Astrocyte (in vitro differentiated cells and primary cell): ENCODE measurements at regions not wholly inside any gene's neighbourhood (a gene's known extent, or its start where the extent isn't known, plus 50 kb on each side); places are given as distances from the start of the nearest gene placed in this dataset.

Experiments used
- EZH2 ChIP-seq: IDR thresholded peaks from 2 replicates; pipeline ENCODE4 v1.6.1; 2012; ENCODE audit warnings: mild to moderate bottlenecking, low read length, inconsistent platforms; ENCODE audit not compliant: insufficient read depth
- TF ChIP-seq, protein P1 (sequence below): IDR thresholded peaks from 2 replicates; pipeline ENCODE4 v1.5.1; 2011; ENCODE audit warnings: low read depth, mild to moderate bottlenecking, inconsistent platforms, low read length, moderate library complexity; ENCODE audit not compliant: insufficient read depth

GRCh38 chr3:135454890-135455289 lies 510.6 kb upstream of the PPP2R3A start:
- TF ChIP-seq EZH2 = no peak
- TF ChIP-seq, protein P1, sequence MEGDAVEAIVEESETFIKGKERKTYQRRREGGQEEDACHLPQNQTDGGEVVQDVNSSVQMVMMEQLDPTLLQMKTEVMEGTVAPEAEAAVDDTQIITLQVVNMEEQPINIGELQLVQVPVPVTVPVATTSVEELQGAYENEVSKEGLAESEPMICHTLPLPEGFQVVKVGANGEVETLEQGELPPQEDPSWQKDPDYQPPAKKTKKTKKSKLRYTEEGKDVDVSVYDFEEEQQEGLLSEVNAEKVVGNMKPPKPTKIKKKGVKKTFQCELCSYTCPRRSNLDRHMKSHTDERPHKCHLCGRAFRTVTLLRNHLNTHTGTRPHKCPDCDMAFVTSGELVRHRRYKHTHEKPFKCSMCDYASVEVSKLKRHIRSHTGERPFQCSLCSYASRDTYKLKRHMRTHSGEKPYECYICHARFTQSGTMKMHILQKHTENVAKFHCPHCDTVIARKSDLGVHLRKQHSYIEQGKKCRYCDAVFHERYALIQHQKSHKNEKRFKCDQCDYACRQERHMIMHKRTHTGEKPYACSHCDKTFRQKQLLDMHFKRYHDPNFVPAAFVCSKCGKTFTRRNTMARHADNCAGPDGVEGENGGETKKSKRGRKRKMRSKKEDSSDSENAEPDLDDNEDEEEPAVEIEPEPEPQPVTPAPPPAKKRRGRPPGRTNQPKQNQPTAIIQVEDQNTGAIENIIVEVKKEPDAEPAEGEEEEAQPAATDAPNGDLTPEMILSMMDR = no peak
